ENCODE measurements at regions not wholly inside any gene's neighbourhood (a gene's known extent, or its start where the extent isn't known, plus 50 kb on each side); places are given as distances from the start of the nearest gene placed in this dataset.

- H3K4me3 ChIP-seq (ENCODE audit: low read depth, low read length): no peak overlapping the region
- DNase-seq (ENCODE audit: low read depth): no peak
- TF ChIP-seq CTCF (conservative IDR thresholded peaks at IDR 0.05; ENCODE audit: low read depth, low read length): no peak
These were observed 351.1 kb downstream of the SOX11 start for GRCh38 chr2:6043238-6043637.

GRCh38 chr2:6052649-6053048 is 360.5 kb downstream of the SOX11 start:
- DNase-seq (ENCODE audit: low read depth): no peak
- no peak overlapping the region for H3K4me3 ChIP-seq (ENCODE audit: low read depth, low read length)
- TF ChIP-seq CTCF (conservative IDR thresholded peaks at IDR 0.05; ENCODE audit: low read depth, low read length): no peak

GRCh38 chr2:6053743-6054142 is 361.6 kb downstream of the SOX11 start:
- DNase-seq (ENCODE audit: low read depth): no peak
- TF ChIP-seq CTCF (conservative IDR thresholded peaks at IDR 0.05; ENCODE audit: low read depth, low read length): no peak
- no peak overlapping the region for H3K4me3 ChIP-seq (ENCODE audit: low read depth, low read length)

- no peak for TF ChIP-seq CTCF (conservative IDR thresholded peaks at IDR 0.05; ENCODE audit: low read depth, low read length)
- no peak for DNase-seq (ENCODE audit: low read depth)
- H3K4me3 ChIP-seq (ENCODE audit: low read depth, low read length): no peak overlapping the region
These were observed 362.0 kb downstream of the SOX11 start for GRCh38 chr2:6054161-6054671.

- no peak for TF ChIP-seq CTCF (conservative IDR thresholded peaks at IDR 0.05; ENCODE audit: low read depth, low read length)
- DNase-seq (ENCODE audit: low read depth): no peak
- no peak overlapping the region for H3K4me3 ChIP-seq (ENCODE audit: low read depth, low read length)
These were observed 368.9 kb downstream of the SOX11 start for GRCh38 chr2:6060992-6061663.

GRCh38 chr2:6064757-6065156 is 372.6 kb downstream of the SOX11 start:
- DNase-seq (ENCODE audit: low read depth): no peak
- no peak overlapping the region for H3K4me3 ChIP-seq (ENCODE audit: low read depth, low read length)
- TF ChIP-seq CTCF (conservative IDR thresholded peaks at IDR 0.05; ENCODE audit: low read depth, low read length): no peak

- no peak for TF ChIP-seq CTCF (conservative IDR thresholded peaks at IDR 0.05; ENCODE audit: low read depth, low read length)
- DNase-seq (ENCODE audit: low read depth): no peak
- no peak overlapping the region for H3K4me3 ChIP-seq (ENCODE audit: low read depth, low read length)
These were observed 373.5 kb downstream of the SOX11 start for GRCh38 chr2:6065703-6066102.

Measured in choroid plexus epithelial cell (primary cell).